Activated CD8-positive, alpha-beta T cell treated with anti-CD3 and anti-CD28 coated beads, Interleukin-2, amount 10 ng/mL, durations not matched to agents 7 days and 5 days (primary cell): ENCODE measurements at regions not wholly inside any gene's neighbourhood (a gene's known extent, or its start where the extent isn't known, plus 50 kb on each side); places are given as distances from the start of the nearest gene placed in this dataset.
"Not testable (repeated sequence)": the region's sequence is repeated elsewhere in the genome, so short reads cannot be mapped to it uniquely, and the experiment has no call there.

Source experiments
- ATAC-seq: fragments of 150-1000 bp; cut with Tn5 transposase; one replicate; pipeline ENCODE4 v1.10.0; 2021; ENCODE audit warnings: moderate library complexity
- CTCF ChIA-PET: fragments of 350-600 bp; sonication (Branson Sonifier 250); formaldehyde crosslinking; loops from one replicate; lab custom pipeline; 2021; ENCODE audit warnings: antibody characterized with exemption; lab: Charles Lee
- POLR2A ChIA-PET: fragments of 350-600 bp; sonication (Branson Sonifier 250); formaldehyde crosslinking; loops from one replicate; lab custom pipeline; 2021; ENCODE audit warnings: antibody characterized with exemption; lab: Charles Lee
- DNase-seq: peaks from one replicate; pipeline ENCODE4 v3.0.0-alpha.2; 2020
- H3K27ac Mint-ChIP-seq: one replicate; pipeline ENCODE4 v1.8.0; 2021; ENCODE audit warnings: mild to moderate bottlenecking, mixed read lengths
- H3K27me3 Mint-ChIP-seq: one replicate; pipeline ENCODE4 v1.8.0; 2021; ENCODE audit warnings: low read depth, mixed read lengths
- H3K36me3 Mint-ChIP-seq: one replicate; pipeline ENCODE4 v1.8.0; 2021; ENCODE audit warnings: low read depth, mixed read lengths
- H3K4me1 Mint-ChIP-seq: one replicate; pipeline ENCODE4 v1.8.0; 2021; ENCODE audit warnings: low read depth, mixed read lengths
- H3K4me3 Mint-ChIP-seq: one replicate; pipeline ENCODE4 v1.8.0; 2021; ENCODE audit warnings: mild to moderate bottlenecking, mixed read lengths
- H3K9me3 Mint-ChIP-seq: one replicate; pipeline ENCODE4 v1.8.0; 2022; ENCODE audit warnings: mixed read lengths; ENCODE audit not compliant: insufficient read depth

DNA sequence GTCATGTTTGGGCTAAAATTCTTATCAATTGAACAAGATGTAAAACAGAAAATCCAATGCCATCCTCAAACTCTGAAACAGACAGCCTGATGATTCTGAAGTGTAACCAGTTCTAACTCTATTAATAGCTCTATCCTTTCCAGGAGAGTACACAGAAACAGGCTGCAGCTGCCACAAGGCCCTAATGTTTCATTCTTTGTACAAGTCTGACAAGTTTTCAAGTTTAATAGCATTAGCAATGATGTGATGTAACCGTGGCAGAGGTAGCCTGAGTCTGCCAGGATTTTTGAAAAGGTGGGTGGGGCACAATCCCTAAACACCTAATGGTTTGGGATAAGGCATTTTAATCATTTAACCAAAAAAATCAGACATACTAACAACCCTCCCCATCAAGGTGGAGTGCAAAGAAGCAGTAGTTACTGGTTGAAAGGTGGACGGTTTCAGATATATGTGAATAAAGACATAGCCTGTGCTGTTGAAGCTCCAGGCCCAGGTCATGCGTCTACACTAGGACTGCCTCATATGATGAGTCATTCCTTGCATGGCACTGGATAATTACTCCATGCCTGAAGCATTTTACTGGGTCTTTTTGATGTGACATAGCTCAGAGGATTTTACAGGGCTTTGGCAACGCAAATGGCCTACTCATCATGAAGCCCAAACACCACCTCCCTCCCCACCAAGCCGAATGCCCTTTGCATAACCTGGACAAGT, 145.1 kb upstream of the GRIP1 start:
- Mint-ChIP-seq H3K36me3 (peaks cover 5% of the 10 kb centered on the region), H3K27me3 (no peaks in the 10 kb centered on the region), H3K4me3 (no peak overlapping the region), H3K27ac (no peak overlapping the region), H3K4me1 (peaks cover 11% of the 10 kb centered on the region), H3K9me3 (no peaks in the 10 kb centered on the region)
- POLR2A ChIA-PET = no interaction called here
- DNase-seq (no peak), ATAC-seq (no peak)
- CTCF ChIA-PET = interaction anchor here (0.8 to 1.7 kb wide), 2 partner anchors 13 to 16 kb away, joined by 3 read pairs; no protein-coding TSS in a partner anchor

DNA sequence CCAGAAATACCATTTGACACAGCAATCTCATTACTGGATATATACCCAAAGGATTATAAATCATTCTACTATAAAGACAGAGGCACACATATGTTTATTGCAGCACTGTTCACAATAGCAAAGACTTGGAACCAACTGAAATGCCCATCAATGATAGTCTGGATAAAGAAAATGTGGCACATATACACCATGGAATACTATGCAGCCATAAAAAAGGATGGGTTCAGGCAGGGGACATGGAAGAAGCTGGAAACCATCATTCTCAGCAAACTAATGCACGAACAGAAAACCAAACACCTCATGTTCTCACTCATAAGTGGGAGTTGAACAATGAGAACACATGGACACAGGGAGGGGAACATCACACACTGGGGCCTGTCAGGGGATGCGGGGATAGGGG, 147.0 kb upstream of the GRIP1 start:
- H3K36me3 Mint-ChIP-seq, POLR2A ChIA-PET, H3K4me3 Mint-ChIP-seq, H3K27ac Mint-ChIP-seq, ATAC-seq, H3K27me3 Mint-ChIP-seq, H3K9me3 Mint-ChIP-seq, DNase-seq, CTCF ChIA-PET: not testable (repeated sequence)
- H3K4me1 Mint-ChIP-seq = peaks cover 27% of the 10 kb centered on the region

DNA sequence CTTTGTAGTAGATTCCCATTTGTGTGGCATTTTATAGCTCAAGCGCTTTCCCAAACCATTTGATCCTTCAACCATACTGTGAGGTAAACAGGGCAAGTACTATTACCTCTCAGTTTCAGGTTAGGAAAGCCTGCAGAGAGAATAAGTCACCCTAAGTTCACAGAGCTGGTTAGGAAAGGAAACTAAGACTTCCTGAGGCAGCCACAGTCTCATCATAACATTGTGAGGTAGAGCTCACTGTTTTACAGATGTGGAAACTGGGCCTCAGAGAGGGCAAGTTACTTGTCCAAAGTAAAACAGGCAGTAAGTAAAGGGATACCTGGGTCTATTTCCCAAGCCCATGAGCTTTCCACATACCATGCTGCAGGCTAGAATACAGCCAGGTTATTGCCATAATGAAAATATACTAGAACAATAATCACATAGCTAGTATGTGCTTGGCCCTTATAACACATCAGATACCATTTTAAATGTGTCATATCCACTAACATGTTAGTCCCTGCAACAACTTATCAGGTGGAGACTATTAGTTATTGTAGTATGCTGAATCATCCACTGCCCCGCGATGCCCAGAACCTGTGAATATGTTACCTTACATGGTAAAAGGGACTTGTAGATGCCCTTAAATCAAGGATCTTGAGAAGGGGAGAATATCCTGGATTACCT, 150.9 kb upstream of the GRIP1 start:
- no peaks in the 10 kb centered on the region for H3K9me3 Mint-ChIP-seq
- H3K36me3 Mint-ChIP-seq = peaks cover 11% of the 10 kb centered on the region
- DNase-seq (peak; percentile 56), ATAC-seq (peak; percentile 96)
- peak overlapping the region; percentile 57 for H3K4me3 Mint-ChIP-seq
- ChIA-PET CTCF (interaction anchor here (0.7 to 1.6 kb wide), 11 partner anchors 9 to 135 kb away, joined by 3 to 7 read pairs (median 4); no protein-coding TSS in a partner anchor), POLR2A (no interaction called here)
- peak overlapping the region; percentile 81 for H3K27ac Mint-ChIP-seq
- H3K27me3 Mint-ChIP-seq = no peaks in the 10 kb centered on the region
- H3K4me1 Mint-ChIP-seq = peaks cover 54% of the 10 kb centered on the region

DNA sequence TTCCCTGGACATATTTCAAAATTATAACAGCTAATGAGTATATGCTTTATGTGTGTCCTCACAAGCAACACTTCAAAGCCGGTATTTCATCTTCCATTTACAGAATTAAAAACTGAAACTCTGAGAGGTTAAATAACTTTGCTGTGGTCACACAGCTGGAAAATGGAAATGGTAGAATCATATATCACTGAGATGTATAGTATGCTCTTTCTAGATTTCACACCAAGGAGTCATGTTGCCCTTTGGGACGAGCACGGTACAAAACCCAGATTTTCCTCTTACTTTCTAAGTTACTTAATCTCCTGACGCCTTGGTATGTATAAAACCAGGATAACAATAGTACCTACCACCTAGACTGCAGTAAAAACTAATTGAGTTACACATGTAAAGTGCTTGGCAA, 152.6 kb upstream of the GRIP1 start:
- no peaks in the 10 kb centered on the region for H3K27me3 Mint-ChIP-seq
- H3K36me3 Mint-ChIP-seq = peaks cover 6% of the 10 kb centered on the region
- POLR2A ChIA-PET = no interaction called here
- DNase-seq = no peak
- H3K27ac Mint-ChIP-seq = no peak overlapping the region
- CTCF ChIA-PET = no interaction called here
- no peak for ATAC-seq
- no peak overlapping the region for H3K4me3 Mint-ChIP-seq
- no peaks in the 10 kb centered on the region for H3K9me3 Mint-ChIP-seq
- H3K4me1 Mint-ChIP-seq = peaks cover 54% of the 10 kb centered on the region

DNA sequence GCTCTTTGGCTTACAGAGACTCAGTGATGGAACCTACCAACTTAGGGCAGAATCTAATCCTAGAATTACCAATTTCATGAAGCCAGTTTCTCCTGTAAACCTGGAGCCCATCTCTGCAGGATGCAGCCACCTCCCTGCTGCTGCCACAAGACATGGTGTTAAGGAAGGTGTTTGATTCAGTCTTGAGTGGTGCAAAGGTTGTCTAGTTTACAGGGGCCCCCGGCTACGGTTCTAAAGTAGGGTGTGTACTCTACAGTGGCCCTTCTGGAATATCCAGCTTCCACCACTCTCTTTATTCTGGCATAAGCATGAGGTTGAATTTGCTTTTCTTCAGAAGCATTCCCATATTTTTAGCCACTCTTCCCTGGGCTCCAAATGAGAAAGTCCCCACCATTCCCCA, 154.1 kb upstream of the GRIP1 start:
- ATAC-seq (no peak), DNase-seq (no peak)
- H3K9me3 Mint-ChIP-seq = no peaks in the 10 kb centered on the region
- no peak overlapping the region for H3K27ac Mint-ChIP-seq
- H3K4me3 Mint-ChIP-seq = no peak overlapping the region
- ChIA-PET POLR2A (no interaction called here), CTCF (no interaction called here)
- no peaks in the 10 kb centered on the region for H3K27me3 Mint-ChIP-seq
- H3K4me1 Mint-ChIP-seq = peaks cover 51% of the 10 kb centered on the region
- peaks cover 6% of the 10 kb centered on the region for H3K36me3 Mint-ChIP-seq

DNA sequence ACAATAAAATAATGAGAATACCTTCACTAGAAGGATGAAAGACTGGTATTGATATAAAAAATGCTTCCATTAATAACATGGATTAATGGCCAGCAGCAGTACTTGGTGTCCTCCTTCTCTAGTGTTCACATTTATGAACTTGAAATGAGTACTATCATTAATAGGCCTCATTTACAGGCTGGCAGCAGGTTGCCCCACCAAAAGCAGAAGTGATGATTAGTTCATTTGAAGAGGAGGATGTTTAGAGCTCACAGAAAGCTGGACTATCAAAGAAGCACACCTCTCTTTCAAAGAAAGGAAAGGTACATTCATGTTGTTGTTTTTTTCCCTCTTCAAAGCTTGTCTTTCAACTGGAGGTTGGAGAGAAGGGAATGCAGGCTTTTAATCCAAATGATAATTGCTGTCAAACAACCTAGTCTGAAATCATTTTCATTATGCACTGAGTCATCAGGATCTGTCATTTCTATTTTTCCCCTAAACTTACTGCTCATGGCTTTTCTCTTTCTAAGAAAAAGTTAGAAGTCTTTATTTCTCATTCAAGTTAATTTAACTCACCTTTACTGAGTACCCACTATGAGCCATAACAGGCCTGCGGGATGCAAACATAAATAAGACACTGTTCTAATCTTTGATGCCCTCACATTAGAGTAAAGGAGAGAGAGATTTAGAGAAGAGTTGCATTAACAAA, 157.9 kb upstream of the GRIP1 start:
- ATAC-seq (no peak), DNase-seq (no peak)
- Mint-ChIP-seq H3K36me3 (peaks cover 2% of the 10 kb centered on the region), H3K27me3 (peaks cover 9% of the 10 kb centered on the region), H3K4me1 (peaks cover 18% of the 10 kb centered on the region), H3K9me3 (no peaks in the 10 kb centered on the region), H3K4me3 (no peak overlapping the region), H3K27ac (no peak overlapping the region)
- CTCF ChIA-PET = interaction anchor here (0.6 kb wide), 1 partner anchor 13 kb away, joined by 3 read pairs; no protein-coding TSS in a partner anchor
- POLR2A ChIA-PET = no interaction called here

DNA sequence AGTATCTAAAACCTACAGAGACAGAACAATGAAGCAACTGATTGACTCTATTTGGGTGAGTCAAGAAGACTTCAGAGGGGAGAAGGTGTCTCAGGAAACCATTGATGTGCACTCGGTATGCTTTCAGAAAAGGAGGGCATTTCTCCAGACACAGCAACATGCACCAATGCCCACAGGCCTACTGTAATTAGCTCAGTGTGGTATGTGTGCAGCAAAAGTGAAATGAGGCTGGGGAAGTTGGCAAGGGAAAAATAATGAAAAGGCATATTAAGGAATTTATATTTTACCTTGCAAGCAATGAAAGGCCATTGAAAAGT, 158.4 kb upstream of the GRIP1 start:
- H3K27me3 Mint-ChIP-seq = peaks cover 9% of the 10 kb centered on the region
- POLR2A ChIA-PET = no interaction called here
- CTCF ChIA-PET = no interaction called here
- no peak overlapping the region for H3K4me3 Mint-ChIP-seq
- no peaks in the 10 kb centered on the region for H3K9me3 Mint-ChIP-seq
- ATAC-seq (no peak), DNase-seq (no peak)
- H3K27ac Mint-ChIP-seq = no peak overlapping the region
- H3K36me3 Mint-ChIP-seq = peaks cover 2% of the 10 kb centered on the region
- H3K4me1 Mint-ChIP-seq = peaks cover 13% of the 10 kb centered on the region

DNA sequence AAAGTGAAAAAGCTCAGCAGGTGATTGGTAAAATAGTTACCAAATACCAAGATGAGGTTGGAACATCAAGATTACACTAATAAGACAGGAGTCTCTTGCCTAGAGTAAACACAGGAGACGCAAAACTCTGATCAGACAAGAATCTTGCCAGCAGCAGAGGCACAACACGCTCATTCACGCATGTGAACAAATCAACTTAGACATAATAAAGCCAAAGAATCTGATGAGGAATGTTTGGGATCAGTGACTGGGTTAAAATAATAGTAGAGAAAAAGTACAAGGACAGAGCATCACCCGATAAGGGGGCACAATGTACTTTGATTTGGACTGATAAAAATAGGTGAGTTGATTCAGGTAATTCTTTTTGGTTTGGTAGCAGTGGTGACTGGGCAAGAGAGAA, 159.5 kb upstream of the GRIP1 start:
- ChIA-PET POLR2A (no interaction called here), CTCF (no interaction called here)
- H3K9me3 Mint-ChIP-seq = no peaks in the 10 kb centered on the region
- DNase-seq (no peak), ATAC-seq (no peak)
- no peak overlapping the region for H3K4me3 Mint-ChIP-seq
- H3K27ac Mint-ChIP-seq = no peak overlapping the region
- peaks cover 2% of the 10 kb centered on the region for H3K36me3 Mint-ChIP-seq
- H3K27me3 Mint-ChIP-seq = peaks cover 9% of the 10 kb centered on the region
- H3K4me1 Mint-ChIP-seq = peaks cover 2% of the 10 kb centered on the region

DNA sequence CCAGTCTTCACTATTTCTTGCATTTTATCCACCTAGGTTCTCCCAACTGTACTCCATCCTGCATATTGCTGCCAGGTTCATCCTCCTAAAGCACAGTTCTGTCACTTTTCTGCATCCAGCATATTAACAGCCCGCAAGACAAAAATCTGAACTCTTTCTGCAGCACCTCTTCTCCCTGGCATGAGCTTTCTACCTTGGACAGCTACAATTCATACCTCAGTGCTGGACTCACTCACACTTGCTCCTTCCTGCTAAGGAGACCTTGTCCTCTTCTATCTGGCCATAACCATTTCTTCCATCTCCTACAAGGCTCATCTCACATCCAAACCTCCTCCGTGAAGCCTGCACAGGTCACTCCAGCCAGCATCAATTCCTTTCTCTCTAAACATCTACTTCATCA, 170.1 kb upstream of the GRIP1 start:
- ChIA-PET POLR2A (no interaction called here), CTCF (interaction anchor here (1.7 kb wide), 1 partner anchor 108 kb away, joined by 4 read pairs; no protein-coding TSS in a partner anchor)
- H3K4me3 Mint-ChIP-seq = no peak overlapping the region
- ATAC-seq (no peak), DNase-seq (no peak)
- no peak overlapping the region for H3K27ac Mint-ChIP-seq
- H3K9me3 Mint-ChIP-seq = no peaks in the 10 kb centered on the region
- peaks cover 2% of the 10 kb centered on the region for H3K27me3 Mint-ChIP-seq
- peaks cover 4% of the 10 kb centered on the region for H3K4me1 Mint-ChIP-seq
- no peaks in the 10 kb centered on the region for H3K36me3 Mint-ChIP-seq

DNA sequence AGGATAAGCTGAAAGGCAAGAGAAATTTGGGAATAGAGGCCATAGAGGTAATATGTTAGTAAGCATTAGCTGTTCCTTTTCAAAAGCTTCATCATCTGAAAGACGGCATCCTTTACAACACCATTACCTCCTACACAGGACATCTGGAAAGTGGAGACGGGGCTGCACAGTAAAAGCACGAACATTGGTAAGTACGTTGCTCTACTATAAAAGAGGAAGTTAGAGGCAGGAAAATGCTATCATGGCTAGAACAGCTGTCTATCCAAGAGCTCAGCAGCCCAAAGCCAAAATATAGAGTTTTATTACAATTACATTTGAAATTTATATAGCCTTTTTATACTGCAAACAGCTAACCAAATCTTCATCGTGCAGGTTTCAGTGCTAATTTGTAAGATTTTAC, 172.3 kb upstream of the GRIP1 start:
- DNase-seq = no peak
- POLR2A ChIA-PET = no interaction called here

DNA sequence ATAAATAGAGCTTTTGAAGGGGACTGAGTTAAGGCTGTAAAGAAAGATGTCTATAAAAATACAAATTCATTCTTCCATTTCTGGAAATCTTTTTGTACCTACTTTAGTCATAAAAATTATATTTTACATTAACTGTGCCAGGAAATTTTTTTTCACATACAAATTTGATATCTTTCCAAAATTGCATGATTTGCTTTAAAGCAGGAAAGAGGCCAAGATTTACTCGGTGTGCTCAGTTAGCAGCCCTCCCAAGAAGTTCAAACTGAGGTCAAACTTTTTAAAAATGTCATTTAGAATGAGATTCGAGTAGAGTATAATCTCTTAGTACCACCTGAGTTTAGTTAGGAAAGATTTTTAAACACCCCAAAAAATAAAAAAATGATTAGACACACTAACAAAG, 173.2 kb upstream of the GRIP1 start:
- Mint-ChIP-seq H3K27me3 (peaks cover 2% of the 10 kb centered on the region), H3K27ac (no peak overlapping the region), H3K9me3 (no peaks in the 10 kb centered on the region), H3K36me3 (no peaks in the 10 kb centered on the region), H3K4me3 (no peak overlapping the region), H3K4me1 (no peaks in the 10 kb centered on the region)
- DNase-seq (no peak), ATAC-seq (no peak)
- POLR2A ChIA-PET = interaction anchor here (0.6 kb wide), 1 partner anchor 109 kb away, joined by 3 read pairs; no protein-coding TSS in a partner anchor
- CTCF ChIA-PET = interaction anchor here (0.8 to 1.4 kb wide), 2 partner anchors 9 to 143 kb away, joined by 3 read pairs; no protein-coding TSS in a partner anchor

More for the DNA sequence above, 172.3 kb upstream of the GRIP1 start:
- ATAC-seq = no peak
- H3K4me1 Mint-ChIP-seq = peaks cover 4% of the 10 kb centered on the region
- peaks cover 2% of the 10 kb centered on the region for H3K27me3 Mint-ChIP-seq
- H3K4me3 Mint-ChIP-seq = no peak overlapping the region
- no peak overlapping the region for H3K27ac Mint-ChIP-seq
- CTCF ChIA-PET = interaction anchor here (0.8 to 1.5 kb wide), 3 partner anchors 10 to 142 kb away, joined by 3 to 7 read pairs (median 3); no protein-coding TSS in a partner anchor
- no peaks in the 10 kb centered on the region for H3K9me3 Mint-ChIP-seq
- no peaks in the 10 kb centered on the region for H3K36me3 Mint-ChIP-seq

DNA sequence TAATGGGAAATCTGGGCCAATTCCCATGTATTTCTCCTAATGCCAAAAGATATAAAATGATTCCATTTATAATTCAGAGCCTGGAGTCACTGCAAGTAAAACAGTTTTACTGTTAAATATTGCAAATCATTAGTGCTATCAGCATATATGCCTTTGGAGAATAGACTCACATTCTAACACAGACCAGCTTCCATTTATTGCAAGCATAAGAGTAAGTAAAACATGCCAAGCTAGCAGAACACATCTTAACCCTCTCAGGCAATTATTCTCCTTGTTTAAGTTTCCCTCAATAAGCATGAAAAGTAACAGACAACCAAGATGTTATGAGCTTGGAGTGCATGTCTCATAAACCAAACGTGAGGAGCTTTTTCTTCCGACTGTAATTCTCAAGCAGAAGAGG, 173.9 kb upstream of the GRIP1 start:
- POLR2A ChIA-PET = no interaction called here
- Mint-ChIP-seq H3K9me3 (no peaks in the 10 kb centered on the region), H3K27me3 (peaks cover 2% of the 10 kb centered on the region), H3K27ac (no peak overlapping the region), H3K4me1 (peaks cover 5% of the 10 kb centered on the region), H3K4me3 (no peak overlapping the region), H3K36me3 (no peaks in the 10 kb centered on the region)
- no peak for ATAC-seq
- DNase-seq = no peak
- CTCF ChIA-PET = no interaction called here
